Kidney epithelial cell (primary cell): ENCODE measurements at regions not wholly inside any gene's neighbourhood (a gene's known extent, or its start where the extent isn't known, plus 50 kb on each side); places are given as distances from the start of the nearest gene placed in this dataset.

Source experiments
- DNase-seq: peaks from one replicate; pipeline ENCODE4 v3.0.0-alpha.2; 2010; ENCODE audit warnings: low read depth
- H3K27me3 ChIP-seq: 2 replicates; pipeline ENCODE4 v1.6.0; 2011; ENCODE audit warnings: low read length; ENCODE audit not compliant: control insufficient read depth, insufficient read depth
- H3K36me3 ChIP-seq: 2 replicates; pipeline ENCODE4 v1.5.1; 2011; ENCODE audit warnings: low read length; ENCODE audit not compliant: control insufficient read depth, insufficient read depth
- H3K4me3 ChIP-seq: 2 replicates; pipeline ENCODE4 v1.5.1; 2011; ENCODE audit warnings: low read depth, mild to moderate bottlenecking, control low read depth, low read length
- CTCF ChIP-seq: IDR thresholded peaks from 2 replicates; pipeline ENCODE4 v1.5.1; 2011; ENCODE audit warnings: mild to moderate bottlenecking, moderate library complexity, low read length, control low read depth, inconsistent platforms; ENCODE audit not compliant: insufficient read depth, poor library complexity, severe bottlenecking

- H3K36me3 ChIP-seq: no peaks in the 10 kb centered on the region
- TF ChIP-seq CTCF: no peak
- peaks cover 3% of the 10 kb centered on the region for H3K27me3 ChIP-seq
- H3K4me3 ChIP-seq: no peak overlapping the region
- DNase-seq: no peak
These were observed 56.7 kb upstream of the PRR23C start for GRCh38 chr3:139101396-139101795.

- no peaks in the 10 kb centered on the region for H3K36me3 ChIP-seq
- no peak for TF ChIP-seq CTCF
- H3K4me3 ChIP-seq: no peak overlapping the region
These were observed 58.8 kb upstream of the PRR23C start for GRCh38 chr3:139103484-139103883.

GRCh38 chr3:139104062-139104461 lies 59.4 kb upstream of the PRR23C start:
- TF ChIP-seq CTCF: no peak
- Histone ChIP-seq H3K36me3 (no peaks in the 10 kb centered on the region), H3K27me3 (peaks cover 5% of the 10 kb centered on the region), H3K4me3 (no peak overlapping the region)
- DNase-seq: no peak

More at GRCh38 chr3:139103484-139103883, 58.8 kb upstream of the PRR23C start:
- DNase-seq: no peak
- peaks cover 5% of the 10 kb centered on the region for H3K27me3 ChIP-seq

- no peak for DNase-seq
- Histone ChIP-seq H3K4me3 (no peak overlapping the region), H3K27me3 (peaks cover 5% of the 10 kb centered on the region), H3K36me3 (no peaks in the 10 kb centered on the region)
- no peak for TF ChIP-seq CTCF
These were observed 60.5 kb upstream of the PRR23C start for GRCh38 chr3:139105154-139105702.

- no peak for DNase-seq
- Histone ChIP-seq H3K27me3 (peaks cover 3% of the 10 kb centered on the region), H3K4me3 (no peak overlapping the region), H3K36me3 (no peaks in the 10 kb centered on the region)
- no peak for TF ChIP-seq CTCF
These were observed 61.6 kb upstream of the PRR23C start for GRCh38 chr3:139106013-139106932.
